Heart right ventricle (tissue), 16 donors: ENCODE measurements at regions not wholly inside any gene's neighbourhood (a gene's known extent, or its start where the extent isn't known, plus 50 kb on each side); places are given as distances from the start of the nearest gene placed in this dataset.

ENCODE experiments used
- ATAC-seq, 8 donors: fragments of 200-7000 bp; cut with Tn5 transposase; one replicate each; pipeline ENCODE4 v1.9.1; 2020; ENCODE audit warnings: mild to moderate bottlenecking in 8 of 8, moderate library complexity in 8 of 8, moderate number of reproducible peaks in 1 of 8
- DNase-seq, 2 donors: peaks; one replicate each; pipeline ENCODE4 v3.0.0-alpha.2; 2020
- H3K27ac ChIP-seq, 10 donors: fragments of 200-600 bp; sonication (generic) in 2 of 10; one replicate each; pipeline versions ENCODE4 v1.5.0 to v1.8.0; 2020 to 2022; ENCODE audit warnings: mild to moderate bottlenecking in 3 of 10
- H3K27me3 ChIP-seq, 7 donors: fragments of 200-600 bp; one replicate each; pipeline ENCODE4 v1.8.0; 2021 to 2022; ENCODE audit warnings: mild to moderate bottlenecking in 2 of 7
- H3K36me3 ChIP-seq, 9 donors: fragments of 200-600 bp; sonication (generic) in 1 of 9; one replicate each; pipeline versions ENCODE4 v1.5.0 to v1.8.0; 2020 to 2022; ENCODE audit warnings: mild to moderate bottlenecking in 2 of 9
- H3K4me1 ChIP-seq, 9 donors: fragments of 200-600 bp; sonication (generic) in 1 of 9; one replicate each; pipeline versions ENCODE4 v1.5.0 to v1.8.0; 2020 to 2022; ENCODE audit warnings: mild to moderate bottlenecking in 4 of 9
- H3K4me3 ChIP-seq, 10 donors: fragments of 200-600 bp; sonication (generic) in 2 of 10; one replicate each; pipeline versions ENCODE4 v1.5.0 to v1.8.0; 2020 to 2022; ENCODE audit warnings: mild to moderate bottlenecking in 7 of 10, moderate library complexity in 2 of 10
- H3K9me3 ChIP-seq, 11 donors: fragments of 200-600 bp in 10 of 11; sonication (generic) in 2 of 11; one replicate each; pipeline versions ENCODE4 v1.5.0 to v1.8.0; 2013 to 2022; ENCODE audit warnings: mild to moderate bottlenecking in 2 of 11, control low read depth in 1 of 11, moderate library complexity in 1 of 11
- WGBS, 2 donors: extraction: QIAGEN DNeasy Blood & Tissue Kit; methylation state at CpG; one replicate each; pipeline ENCODE4 v1.1.7; 2013; ENCODE audit warnings: inconsistent platforms in 1 of 2; 5-methylcytosine and 5-hydroxymethylcytosine counted together
- intact Hi-C, 10 donors: fragments of 100-400 bp; cut with DNase I; formaldehyde crosslinking; loops; one replicate each; pipeline versions ENCODE4 v1.11.1 to v1.14.2; 2022
- TF ChIP-seq, protein P1 (sequence below), 9 donors: fragments of 200-600 bp; sonication (generic) in 2 of 9; IDR thresholded peaks; one replicate each; pipeline versions ENCODE4 v1.5.0 to v1.8.0; 2021 to 2022; ENCODE audit warnings: antibody characterized with exemption in 9 of 9, mild to moderate bottlenecking in 5 of 9, moderate library complexity in 1 of 9
- donor health status: Arrhythmogenic right ventricular cardiomyopathy.
- donor health status: ischemic (EF 13 %, LVEDD 7.1; RV severe dilation, severe dysfunction).
- donor health status: healthy with polysubstance abuse.
- donor health status: DM: no; HTN: yes; CAD: no.
- donor health status: DM: no; HTN: no; CAD: no.
- donor health status: ischemic (EF 25% LVEDD 6.9; RV normal size, moderate dysfunction).
- donor health status: ischemic (EF 25% LVEDD 5.7; RV mildly dilated, moderate dysfunction).
- donor health status: healthy.
- donor health status: DM: yes; HTN: yes; CAD: no.
- donor health status: Ischemic cardiomyopathy.
- donor health status: ischemic (EF 35%, LVEDD 5.7; RV mildly dilated, moderate dysfunction).
- donor health status: nonischemic (EF 11% LVEDD 7.7; RV severe dilation, severe dysfunction).
- donor health status: DM: yes; HTN: yes; CAD: no.
- donor health status: PGD.
- donor health status: ischemic (EF 29% LVEDD 5.4; RV normal size, mild dysfunction).
- donor health status: nonischemic (EF 23%, LVEDD 6.1; RV moderate dilation, normal function).

DNA sequence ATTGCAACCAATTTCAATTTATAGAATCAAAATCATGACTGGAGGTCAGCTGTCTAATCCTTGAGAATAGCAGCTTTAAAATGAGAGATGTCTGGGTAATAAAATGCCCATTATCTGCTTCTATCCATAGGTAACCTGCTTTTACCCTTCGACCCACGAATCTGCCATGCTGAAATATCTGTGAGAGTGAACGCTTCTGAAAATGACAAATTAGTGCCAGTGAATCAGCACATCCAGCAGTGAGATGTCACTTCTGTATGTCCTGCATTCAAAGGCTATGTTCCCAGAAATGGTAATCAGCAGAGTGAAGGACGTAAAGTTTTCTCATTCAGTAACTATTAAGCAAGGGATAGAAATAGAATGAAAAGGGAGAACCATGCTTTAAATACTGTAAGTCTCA is 532.4 kb upstream of the ITGA1 start:
- intact Hi-C loops = no loop called here
- Histone ChIP-seq H3K9me3 (no peaks in the 10 kb centered on the region), H3K4me3 (no peak overlapping the region), H3K4me1 (no peaks in the 10 kb centered on the region), H3K27ac (no peak overlapping the region), H3K36me3 (no peaks in the 10 kb centered on the region), H3K27me3 (no peaks in the 10 kb centered on the region)
- WGBS, 2 donors = 79% methylated on average over 4 of the region's 4 CpGs
- no peak for DNase-seq
- TF ChIP-seq, protein P1, sequence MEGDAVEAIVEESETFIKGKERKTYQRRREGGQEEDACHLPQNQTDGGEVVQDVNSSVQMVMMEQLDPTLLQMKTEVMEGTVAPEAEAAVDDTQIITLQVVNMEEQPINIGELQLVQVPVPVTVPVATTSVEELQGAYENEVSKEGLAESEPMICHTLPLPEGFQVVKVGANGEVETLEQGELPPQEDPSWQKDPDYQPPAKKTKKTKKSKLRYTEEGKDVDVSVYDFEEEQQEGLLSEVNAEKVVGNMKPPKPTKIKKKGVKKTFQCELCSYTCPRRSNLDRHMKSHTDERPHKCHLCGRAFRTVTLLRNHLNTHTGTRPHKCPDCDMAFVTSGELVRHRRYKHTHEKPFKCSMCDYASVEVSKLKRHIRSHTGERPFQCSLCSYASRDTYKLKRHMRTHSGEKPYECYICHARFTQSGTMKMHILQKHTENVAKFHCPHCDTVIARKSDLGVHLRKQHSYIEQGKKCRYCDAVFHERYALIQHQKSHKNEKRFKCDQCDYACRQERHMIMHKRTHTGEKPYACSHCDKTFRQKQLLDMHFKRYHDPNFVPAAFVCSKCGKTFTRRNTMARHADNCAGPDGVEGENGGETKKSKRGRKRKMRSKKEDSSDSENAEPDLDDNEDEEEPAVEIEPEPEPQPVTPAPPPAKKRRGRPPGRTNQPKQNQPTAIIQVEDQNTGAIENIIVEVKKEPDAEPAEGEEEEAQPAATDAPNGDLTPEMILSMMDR (IDR thresholded peaks at IDR 0.05) = no peak
- no peak for ATAC-seq

DNA sequence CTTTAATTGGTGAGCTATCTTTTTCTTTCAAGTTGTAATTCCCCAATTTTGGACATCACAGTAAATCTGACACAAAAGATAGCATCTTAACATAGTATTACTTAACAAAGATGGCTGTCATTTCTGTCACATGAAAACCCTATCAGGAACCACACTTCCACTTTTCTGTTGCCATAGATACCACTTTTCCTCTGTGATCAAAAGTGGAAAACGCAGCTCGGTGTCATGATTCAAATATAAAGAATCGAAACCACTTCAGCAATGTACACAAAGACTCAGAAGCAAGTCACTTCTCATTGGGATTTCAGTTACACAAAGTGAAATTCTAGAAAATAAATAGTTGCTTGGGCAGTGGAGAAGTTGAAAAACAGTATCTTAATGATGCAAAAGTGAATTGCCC is 524.9 kb upstream of the ITGA1 start:
- no peaks in the 10 kb centered on the region for H3K4me1 ChIP-seq
- ATAC-seq (no peak), DNase-seq (no peak)
- no peaks in the 10 kb centered on the region for H3K36me3 ChIP-seq
- intact Hi-C loops = no loop called here
- TF ChIP-seq, protein P1 (IDR thresholded peaks at IDR 0.05) = no peak
- no peaks in the 10 kb centered on the region for H3K27me3 ChIP-seq
- no peak overlapping the region for H3K4me3 ChIP-seq
- H3K27ac ChIP-seq = no peak overlapping the region
- 69 to 86% methylated on average over 3 of the region's 3 CpGs for WGBS, 2 donors
- H3K9me3 ChIP-seq = no peaks in the 10 kb centered on the region

DNA sequence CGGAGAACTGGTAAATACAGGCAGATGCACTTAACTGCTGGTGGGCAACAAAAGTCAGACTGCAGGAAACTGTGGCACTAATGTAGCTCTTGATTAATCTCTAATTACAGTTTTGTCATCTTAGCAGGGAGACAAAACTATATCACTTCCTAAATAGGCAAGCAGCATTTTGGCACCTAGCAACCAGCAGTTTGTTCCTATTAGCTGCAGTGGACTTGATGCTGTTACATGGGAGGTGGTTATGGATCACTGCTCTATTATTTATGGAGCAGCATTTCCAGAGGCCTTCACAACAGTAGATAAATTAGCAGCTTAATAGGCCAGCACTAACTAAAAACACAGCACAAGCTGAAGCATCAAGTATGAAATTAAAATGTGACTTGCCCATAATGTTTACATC is 518.3 kb upstream of the ITGA1 start:
- Histone ChIP-seq H3K27ac (no peak overlapping the region), H3K4me3 (no peak overlapping the region), H3K27me3 (no peaks in the 10 kb centered on the region), H3K9me3 (no peaks in the 10 kb centered on the region), H3K4me1 (no peaks in the 10 kb centered on the region), H3K36me3 (no peaks in the 10 kb centered on the region)
- WGBS, 2 donors = 91 to 100% methylated on average over 1 of the region's 1 CpG
- ATAC-seq (no peak), DNase-seq (no peak)
- intact Hi-C loops = no loop called here
- TF ChIP-seq, protein P1 (IDR thresholded peaks at IDR 0.05) = no peak

DNA sequence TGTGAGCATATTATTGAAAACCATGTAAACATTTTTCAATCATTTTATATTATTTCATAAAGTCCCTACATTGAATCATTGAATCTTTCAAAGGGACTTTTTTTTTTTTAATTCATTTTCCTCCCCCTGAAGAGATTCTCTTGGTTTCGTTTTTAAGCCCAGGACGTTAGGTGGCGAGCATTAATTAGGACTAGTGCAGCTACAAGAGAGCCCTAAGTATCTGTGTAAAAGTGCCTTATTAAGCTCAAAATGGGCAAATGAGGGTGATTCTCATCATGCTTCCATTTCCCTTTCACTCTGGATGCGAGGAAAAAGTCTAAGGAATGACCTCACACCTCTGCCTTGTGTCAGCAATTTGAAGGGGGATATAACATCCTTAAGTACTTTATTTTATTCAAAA is 517.9 kb upstream of the ITGA1 start:
- ATAC-seq = no peak
- no peaks in the 10 kb centered on the region for H3K4me1 ChIP-seq
- H3K9me3 ChIP-seq = no peaks in the 10 kb centered on the region
- TF ChIP-seq, protein P1 (IDR thresholded peaks at IDR 0.05) = no peak
- intact Hi-C loops = no loop called here
- no peaks in the 10 kb centered on the region for H3K36me3 ChIP-seq
- no peaks in the 10 kb centered on the region for H3K27me3 ChIP-seq
- 62 to 65% methylated on average over 4 of the region's 4 CpGs for WGBS, 2 donors
- DNase-seq = no peak
- H3K4me3 ChIP-seq = no peak overlapping the region
- no peak overlapping the region for H3K27ac ChIP-seq

DNA sequence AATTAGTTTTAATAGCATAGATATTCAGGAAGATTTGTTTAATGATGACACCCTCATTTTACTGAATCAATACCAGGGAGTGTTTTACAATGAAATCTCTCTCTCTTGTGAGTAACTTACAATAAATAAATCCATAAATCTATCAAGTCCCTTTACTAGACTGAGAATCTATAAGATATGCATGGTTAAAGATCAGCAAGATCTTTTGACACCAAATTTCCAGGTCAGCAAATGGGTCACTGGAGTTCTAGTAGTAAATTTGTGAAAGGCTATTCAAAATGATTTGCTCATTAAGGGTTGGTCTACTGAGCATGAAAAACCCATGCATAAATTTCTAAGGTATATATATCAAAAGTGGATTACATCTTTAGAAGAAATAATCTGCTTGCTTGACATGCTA is 512.1 kb upstream of the ITGA1 start:
- H3K4me3 ChIP-seq = no peak overlapping the region
- intact Hi-C loops = no loop called here
- H3K4me1 ChIP-seq = no peaks in the 10 kb centered on the region
- no peaks in the 10 kb centered on the region for H3K36me3 ChIP-seq
- ATAC-seq (no peak), DNase-seq (no peak)
- H3K27me3 ChIP-seq = no peaks in the 10 kb centered on the region
- TF ChIP-seq, protein P1 (IDR thresholded peaks at IDR 0.05) = no peak
- H3K27ac ChIP-seq = no peak overlapping the region
- peaks cover 0 to 11% (median 0%) of the 10 kb centered on the region in 11 donors for H3K9me3 ChIP-seq
